ENCODE measurements at regions not wholly inside any gene's neighbourhood (a gene's known extent, or its start where the extent isn't known, plus 50 kb on each side); places are given as distances from the start of the nearest gene placed in this dataset.

DNA sequence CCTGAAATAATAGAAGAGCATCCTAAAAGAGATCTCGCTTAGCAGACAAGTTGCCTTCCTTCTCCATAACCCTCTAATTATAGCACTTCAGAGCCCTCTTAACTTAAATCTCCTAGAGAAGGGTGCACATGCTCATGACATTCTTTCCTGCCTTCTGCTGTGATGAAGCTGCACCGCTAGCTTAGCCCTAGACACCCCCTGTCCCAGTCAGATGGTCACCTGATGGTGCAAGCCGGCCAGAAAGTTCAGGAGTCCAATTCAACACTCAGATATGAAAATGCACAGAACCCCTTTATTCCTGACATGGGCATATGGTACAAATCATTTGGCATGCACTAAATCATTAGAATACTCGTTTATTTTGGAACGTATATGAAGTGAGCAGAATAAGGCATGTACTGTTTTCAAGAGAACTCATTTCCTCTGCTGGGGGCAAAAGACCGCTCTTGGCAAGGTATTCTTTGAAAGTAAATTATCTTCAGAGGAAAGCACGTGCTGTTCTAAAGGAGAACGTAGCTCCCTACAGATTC lies 420.4 kb upstream of the PROK2 start:
- WGBS, 2 donors = 77 to 78% methylated on average over 8 of the region's 8 CpGs
- no peaks in the 10 kb centered on the region for H3K27me3 ChIP-seq
- peaks cover 0 to 7% (median 2%) of the 10 kb centered on the region in 4 donors for H3K9me3 ChIP-seq
- no peaks in the 10 kb centered on the region for H3K36me3 ChIP-seq
- DNase-seq (no peak), ATAC-seq (ENCODE audit: low FRiP score in 2 of 2) (no peak)
- no peaks in the 10 kb centered on the region for H3K4me1 ChIP-seq
- no peak for TF ChIP-seq POLR2AphosphoS5 (IDR thresholded peaks at IDR 0.05)
- TF ChIP-seq POLR2A (IDR thresholded peaks at IDR 0.05) = no peak
- TF ChIP-seq, protein P1, sequence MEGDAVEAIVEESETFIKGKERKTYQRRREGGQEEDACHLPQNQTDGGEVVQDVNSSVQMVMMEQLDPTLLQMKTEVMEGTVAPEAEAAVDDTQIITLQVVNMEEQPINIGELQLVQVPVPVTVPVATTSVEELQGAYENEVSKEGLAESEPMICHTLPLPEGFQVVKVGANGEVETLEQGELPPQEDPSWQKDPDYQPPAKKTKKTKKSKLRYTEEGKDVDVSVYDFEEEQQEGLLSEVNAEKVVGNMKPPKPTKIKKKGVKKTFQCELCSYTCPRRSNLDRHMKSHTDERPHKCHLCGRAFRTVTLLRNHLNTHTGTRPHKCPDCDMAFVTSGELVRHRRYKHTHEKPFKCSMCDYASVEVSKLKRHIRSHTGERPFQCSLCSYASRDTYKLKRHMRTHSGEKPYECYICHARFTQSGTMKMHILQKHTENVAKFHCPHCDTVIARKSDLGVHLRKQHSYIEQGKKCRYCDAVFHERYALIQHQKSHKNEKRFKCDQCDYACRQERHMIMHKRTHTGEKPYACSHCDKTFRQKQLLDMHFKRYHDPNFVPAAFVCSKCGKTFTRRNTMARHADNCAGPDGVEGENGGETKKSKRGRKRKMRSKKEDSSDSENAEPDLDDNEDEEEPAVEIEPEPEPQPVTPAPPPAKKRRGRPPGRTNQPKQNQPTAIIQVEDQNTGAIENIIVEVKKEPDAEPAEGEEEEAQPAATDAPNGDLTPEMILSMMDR (IDR thresholded peaks at IDR 0.05) = no peak
- H3K27ac ChIP-seq = no peak overlapping the region
- H3K4me3 ChIP-seq = no peak overlapping the region

DNA sequence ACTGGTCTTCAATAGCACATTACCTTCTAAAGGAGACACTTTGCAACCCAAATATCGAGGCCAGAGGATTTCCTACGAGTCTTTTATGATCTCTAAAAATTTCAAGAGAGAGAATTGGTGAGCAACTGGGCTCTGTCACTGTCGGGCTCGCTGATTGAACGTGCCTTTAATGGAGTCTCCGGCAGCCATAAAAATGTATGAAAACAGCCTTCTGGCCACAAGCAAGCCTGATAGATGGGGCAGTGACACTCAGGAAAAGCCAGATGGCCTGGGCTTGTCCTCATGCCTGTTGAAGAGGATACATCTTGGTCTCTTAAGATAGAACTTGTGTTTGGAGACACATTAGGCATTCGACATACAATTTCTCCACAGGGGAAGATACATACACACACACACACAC lies 419.5 kb upstream of the PROK2 start:
- Histone ChIP-seq H3K4me1 (no peaks in the 10 kb centered on the region), H3K27ac (no peak overlapping the region), H3K9me3 (peaks cover 0 to 9% (median 4%) of the 10 kb centered on the region in 4 donors), H3K36me3 (no peaks in the 10 kb centered on the region), H3K4me3 (no peak overlapping the region), H3K27me3 (no peaks in the 10 kb centered on the region)
- no peak for ATAC-seq (ENCODE audit: low FRiP score in 2 of 2)
- no peak for DNase-seq
- TF ChIP-seq POLR2A (IDR thresholded peaks at IDR 0.05) = no peak
- TF ChIP-seq EP300 (IDR thresholded peaks at IDR 0.05) = no peak
- no peak for TF ChIP-seq POLR2AphosphoS5 (IDR thresholded peaks at IDR 0.05)
- TF ChIP-seq, protein P1 (IDR thresholded peaks at IDR 0.05) = no peak
- WGBS, 2 donors = 90 to 93% methylated on average over 7 of the region's 7 CpGs

DNA sequence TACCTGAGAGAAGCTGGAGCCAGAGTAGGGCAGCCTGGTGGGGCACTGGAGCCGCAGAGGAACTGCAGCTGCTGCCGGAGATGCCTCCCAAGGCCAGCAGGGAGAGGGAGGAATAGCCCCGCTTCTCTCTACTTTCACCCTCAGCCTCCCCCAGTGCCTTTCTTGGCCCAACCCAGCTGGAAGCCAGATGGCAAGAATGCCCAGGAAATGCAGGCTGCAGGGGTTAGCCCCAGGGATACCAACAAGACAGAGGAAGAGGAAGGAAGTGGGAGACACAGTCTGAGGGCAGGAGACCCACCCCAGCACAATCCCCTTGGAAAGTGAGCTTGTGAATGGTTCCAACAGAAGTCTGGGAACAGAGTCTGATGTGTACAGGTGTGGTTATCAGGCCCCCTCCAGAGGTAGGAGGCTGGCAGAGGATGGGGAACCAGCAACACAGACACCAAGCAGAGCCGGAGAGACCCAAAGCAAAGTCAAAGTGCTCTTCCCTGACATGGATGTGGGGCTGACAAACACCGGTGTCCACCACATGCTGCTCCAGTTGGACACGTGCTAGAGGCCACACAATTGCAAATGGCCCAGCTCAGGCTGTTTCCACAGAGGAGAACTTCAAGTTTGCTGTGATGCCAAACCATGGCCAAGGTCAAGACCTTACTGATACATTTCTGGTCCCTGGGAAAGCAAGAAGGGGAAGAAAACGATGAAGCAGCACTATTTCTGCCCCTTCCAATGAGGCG lies 418.8 kb upstream of the PROK2 start:
- Histone ChIP-seq H3K4me1 (no peaks in the 10 kb centered on the region), H3K36me3 (no peaks in the 10 kb centered on the region), H3K9me3 (peaks cover 0 to 9% (median 4%) of the 10 kb centered on the region in 4 donors), H3K4me3 (no peak overlapping the region), H3K27me3 (no peaks in the 10 kb centered on the region), H3K27ac (no peak overlapping the region)
- 92 to 93% methylated on average over 7 to 8 of the region's 8 CpGs for WGBS, 2 donors
- DNase-seq (no peak), ATAC-seq (ENCODE audit: low FRiP score in 2 of 2) (no peak)
- TF ChIP-seq, protein P1 (IDR thresholded peaks at IDR 0.05) = no peak
- no peak for TF ChIP-seq EP300 (IDR thresholded peaks at IDR 0.05)
- no peak for TF ChIP-seq POLR2AphosphoS5 (IDR thresholded peaks at IDR 0.05)

DNA sequence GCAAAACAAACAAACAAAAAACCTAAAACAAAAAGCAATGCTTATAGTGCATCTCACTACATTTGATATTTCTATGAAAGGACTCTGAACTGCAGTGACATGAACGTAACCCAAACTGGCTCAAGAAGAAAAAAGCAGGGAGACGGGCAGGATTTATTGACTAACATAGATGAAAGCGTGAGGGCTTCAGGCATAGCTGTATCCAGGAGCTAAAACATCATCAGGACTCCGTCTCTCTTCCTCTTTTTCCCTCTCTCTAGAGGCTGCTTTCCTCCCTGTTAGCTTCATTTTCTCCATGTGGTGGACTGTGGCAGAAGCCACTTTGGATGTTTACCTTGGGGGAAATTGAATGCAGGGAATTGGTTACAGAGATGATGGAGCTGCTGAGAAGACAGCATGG lies 418.2 kb upstream of the PROK2 start:
- H3K4me3 ChIP-seq = no peak overlapping the region
- TF ChIP-seq POLR2AphosphoS5 (IDR thresholded peaks at IDR 0.05) (no peak), POLR2A (IDR thresholded peaks at IDR 0.05) (no peak), EP300 (IDR thresholded peaks at IDR 0.05) (no peak)
- TF ChIP-seq, protein P1 (IDR thresholded peaks at IDR 0.05) = no peak
- 90 to 92% methylated on average over 4 of the region's 4 CpGs for WGBS, 2 donors
- H3K9me3 ChIP-seq = peaks cover 0 to 9% (median 4%) of the 10 kb centered on the region in 4 donors
- H3K36me3 ChIP-seq = no peaks in the 10 kb centered on the region
- no peaks in the 10 kb centered on the region for H3K4me1 ChIP-seq
- no peak overlapping the region for H3K27ac ChIP-seq
- ATAC-seq (ENCODE audit: low FRiP score in 2 of 2) (no peak), DNase-seq (no peak)
- no peaks in the 10 kb centered on the region for H3K27me3 ChIP-seq

DNA sequence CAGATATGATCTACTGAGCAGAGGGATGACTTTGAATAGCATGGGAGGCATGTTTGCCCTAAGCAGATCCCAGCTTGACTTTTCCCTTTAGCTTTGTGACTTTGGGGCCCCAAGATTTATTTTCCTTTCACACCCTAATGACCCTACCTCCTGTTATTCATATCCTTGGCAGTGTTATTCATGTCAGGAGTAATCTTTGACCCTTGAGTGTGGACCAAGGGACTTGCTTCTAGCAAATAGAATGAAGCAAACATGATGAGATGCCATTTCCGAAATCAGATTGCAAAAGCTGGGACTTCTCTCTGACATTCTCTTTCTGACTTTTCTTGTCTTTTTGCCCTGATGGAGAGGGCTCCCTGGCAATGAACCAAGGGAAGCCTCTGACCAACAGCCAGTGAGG lies 415.4 kb upstream of the PROK2 start:
- ATAC-seq (ENCODE audit: low FRiP score in 2 of 2) = no peak
- Histone ChIP-seq H3K4me3 (no peak overlapping the region), H3K27ac (no peak overlapping the region), H3K36me3 (no peaks in the 10 kb centered on the region), H3K9me3 (peaks cover 0 to 9% (median 4%) of the 10 kb centered on the region in 4 donors), H3K4me1 (no peaks in the 10 kb centered on the region), H3K27me3 (no peaks in the 10 kb centered on the region)
- TF ChIP-seq, protein P1 (IDR thresholded peaks at IDR 0.05) = no peak
- TF ChIP-seq EP300 (IDR thresholded peaks at IDR 0.05) (no peak), POLR2AphosphoS5 (IDR thresholded peaks at IDR 0.05) (no peak), POLR2A (IDR thresholded peaks at IDR 0.05) (no peak)
- 73 to 91% methylated on average over 1 of the region's 1 CpG for WGBS, 2 donors
- DNase-seq = no peak
